ENCODE measurements at regions not wholly inside any gene's neighbourhood (a gene's known extent, or its start where the extent isn't known, plus 50 kb on each side); places are given as distances from the start of the nearest gene placed in this dataset.

- TF ChIP-seq JUND (IDR thresholded peaks at IDR 0.05; ENCODE audit: low read depth) = no peak
- in situ Hi-C loops (cut with HindIII; ENCODE audit: low pct_unique_long_range_greater_than_20kb, low sequenced_read_pairs) = no loop called here
- DNase-seq (ENCODE audit: low read depth in 1 of 2, low spot score in 1 of 2) = no peak
Measured at GRCh38 chr5:19408149-19408548, 579.9 kb downstream of the CDH18 start.

GRCh38 chr5:19411936-19412335 lies 576.1 kb downstream of the CDH18 start:
- in situ Hi-C loops (cut with HindIII; ENCODE audit: low pct_unique_long_range_greater_than_20kb, low sequenced_read_pairs) = no loop called here
- TF ChIP-seq JUND (IDR thresholded peaks at IDR 0.05; ENCODE audit: low read depth) = no peak
- no peak for DNase-seq (ENCODE audit: low read depth in 1 of 2, low spot score in 1 of 2)

Measured in T47D (cell line).